ENCODE measurements at regions not wholly inside any gene's neighbourhood (a gene's known extent, or its start where the extent isn't known, plus 50 kb on each side); places are given as distances from the start of the nearest gene placed in this dataset.

- H3K27me3 Mint-ChIP-seq (ENCODE audit: insufficient read depth): no peaks in the 10 kb centered on the region
- Histone ChIP-seq H3K4me1 (ENCODE audit: control insufficient read depth, insufficient read depth, low read length) (no peaks in the 10 kb centered on the region), H3K9ac (ENCODE audit: extremely low read depth, low read length, poor library complexity, severe bottlenecking) (no peak overlapping the region), H3K9me3 (ENCODE audit: control insufficient read depth, low read length) (peaks cover 11% of the 10 kb centered on the region), H3K27ac (ENCODE audit: low read depth, low read length) (no peak overlapping the region), H3K4me3 (ENCODE audit: low read length) (no peak overlapping the region), H3K36me3 (ENCODE audit: control insufficient read depth, insufficient read depth, low read length) (no peaks in the 10 kb centered on the region), H3K27me3 (ENCODE audit: control insufficient read depth, insufficient read depth, low read length, poor library complexity, severe bottlenecking) (no peaks in the 10 kb centered on the region)
- 95% methylated on average over 1 of the region's 1 CpG; no CpG with 5 or more reads in 1 of the 2 experiments for WGBS, 2 experiments (ENCODE audit: insufficient coverage in 1 of 2, insufficient read length in 1 of 2)
- no peaks in the 10 kb centered on the region for H3K9me3 Mint-ChIP-seq
- DNase-seq: no peak
- H3K4me1 Mint-ChIP-seq: peaks cover 3% of the 10 kb centered on the region
- H3K4me3 Mint-ChIP-seq: no peak overlapping the region
- TF ChIP-seq, protein P1, sequence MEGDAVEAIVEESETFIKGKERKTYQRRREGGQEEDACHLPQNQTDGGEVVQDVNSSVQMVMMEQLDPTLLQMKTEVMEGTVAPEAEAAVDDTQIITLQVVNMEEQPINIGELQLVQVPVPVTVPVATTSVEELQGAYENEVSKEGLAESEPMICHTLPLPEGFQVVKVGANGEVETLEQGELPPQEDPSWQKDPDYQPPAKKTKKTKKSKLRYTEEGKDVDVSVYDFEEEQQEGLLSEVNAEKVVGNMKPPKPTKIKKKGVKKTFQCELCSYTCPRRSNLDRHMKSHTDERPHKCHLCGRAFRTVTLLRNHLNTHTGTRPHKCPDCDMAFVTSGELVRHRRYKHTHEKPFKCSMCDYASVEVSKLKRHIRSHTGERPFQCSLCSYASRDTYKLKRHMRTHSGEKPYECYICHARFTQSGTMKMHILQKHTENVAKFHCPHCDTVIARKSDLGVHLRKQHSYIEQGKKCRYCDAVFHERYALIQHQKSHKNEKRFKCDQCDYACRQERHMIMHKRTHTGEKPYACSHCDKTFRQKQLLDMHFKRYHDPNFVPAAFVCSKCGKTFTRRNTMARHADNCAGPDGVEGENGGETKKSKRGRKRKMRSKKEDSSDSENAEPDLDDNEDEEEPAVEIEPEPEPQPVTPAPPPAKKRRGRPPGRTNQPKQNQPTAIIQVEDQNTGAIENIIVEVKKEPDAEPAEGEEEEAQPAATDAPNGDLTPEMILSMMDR (conservative IDR thresholded peaks at IDR 0.05): no peak
- H3K36me3 Mint-ChIP-seq (ENCODE audit: low read depth): no peaks in the 10 kb centered on the region
- no peak overlapping the region for H3K27ac Mint-ChIP-seq
Measured at GRCh38 chr5:60148366-60148765, 254.8 kb upstream of the PDE4D start.

DNA sequence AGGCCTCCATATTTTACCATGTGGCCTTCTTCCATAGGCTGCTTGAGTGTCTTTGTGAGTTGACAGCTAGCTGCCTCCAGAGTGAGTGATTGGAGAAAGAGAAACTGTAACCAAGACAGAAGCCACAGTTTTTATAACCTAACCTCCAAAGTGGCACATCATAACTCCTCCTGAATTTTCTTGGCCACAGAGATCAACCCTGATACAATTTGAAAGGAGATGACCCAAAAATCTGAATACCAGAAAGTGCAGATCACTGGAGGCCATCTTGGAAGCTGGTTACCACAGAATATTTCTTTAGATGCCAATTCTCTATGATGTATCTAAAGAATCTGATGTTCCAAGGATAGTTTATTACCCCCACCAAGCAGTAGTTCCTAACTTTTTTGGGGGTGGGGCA lies 254.3 kb upstream of the PDE4D start:
- H3K36me3 Mint-ChIP-seq (ENCODE audit: low read depth): no peaks in the 10 kb centered on the region
- H3K27ac ChIP-seq (ENCODE audit: low read depth, low read length): no peak overlapping the region

GRCh38 chr5:60143942-60144549 lies 250.5 kb upstream of the PDE4D start:
- no peaks in the 10 kb centered on the region for H3K36me3 ChIP-seq (ENCODE audit: control insufficient read depth, insufficient read depth, low read length)
- TF ChIP-seq, protein P1 (conservative IDR thresholded peaks at IDR 0.05): no peak
- H3K9ac ChIP-seq (ENCODE audit: extremely low read depth, low read length, poor library complexity, severe bottlenecking): no peak overlapping the region
- no peaks in the 10 kb centered on the region for H3K27me3 ChIP-seq (ENCODE audit: control insufficient read depth, insufficient read depth, low read length, poor library complexity, severe bottlenecking)
- Mint-ChIP-seq H3K4me1 (peaks cover 3% of the 10 kb centered on the region), H3K36me3 (ENCODE audit: low read depth) (no peaks in the 10 kb centered on the region), H3K9me3 (no peaks in the 10 kb centered on the region), H3K4me3 (no peak overlapping the region), H3K27ac (no peak overlapping the region), H3K27me3 (ENCODE audit: insufficient read depth) (no peaks in the 10 kb centered on the region)
- peaks cover 5% of the 10 kb centered on the region for H3K4me1 ChIP-seq (ENCODE audit: control insufficient read depth, insufficient read depth, low read length)
- H3K4me3 ChIP-seq (ENCODE audit: low read length): no peak overlapping the region
- H3K27ac ChIP-seq (ENCODE audit: low read depth, low read length): no peak overlapping the region
- peaks cover 7% of the 10 kb centered on the region for H3K9me3 ChIP-seq (ENCODE audit: control insufficient read depth, low read length)
- WGBS, 2 experiments (ENCODE audit: insufficient coverage in 1 of 2, insufficient read length in 1 of 2): 92 to 93% methylated on average over 2 to 5 of the region's 5 CpGs
- DNase-seq: peak; percentile 51

More for the DNA sequence above, 254.3 kb upstream of the PDE4D start:
- Mint-ChIP-seq H3K27me3 (ENCODE audit: insufficient read depth) (no peaks in the 10 kb centered on the region), H3K27ac (no peak overlapping the region), H3K4me3 (no peak overlapping the region), H3K9me3 (no peaks in the 10 kb centered on the region), H3K4me1 (peaks cover 3% of the 10 kb centered on the region)
- Histone ChIP-seq H3K9me3 (ENCODE audit: control insufficient read depth, low read length) (peaks cover 11% of the 10 kb centered on the region), H3K27me3 (ENCODE audit: control insufficient read depth, insufficient read depth, low read length, poor library complexity, severe bottlenecking) (no peaks in the 10 kb centered on the region), H3K36me3 (ENCODE audit: control insufficient read depth, insufficient read depth, low read length) (no peaks in the 10 kb centered on the region), H3K9ac (ENCODE audit: extremely low read depth, low read length, poor library complexity, severe bottlenecking) (no peak overlapping the region), H3K4me3 (ENCODE audit: low read length) (no peak overlapping the region), H3K4me1 (ENCODE audit: control insufficient read depth, insufficient read depth, low read length) (no peaks in the 10 kb centered on the region)
- TF ChIP-seq, protein P1 (conservative IDR thresholded peaks at IDR 0.05): no peak
- no peak for DNase-seq
